GM12892 (cell line): ENCODE measurements at regions not wholly inside any gene's neighbourhood (a gene's known extent, or its start where the extent isn't known, plus 50 kb on each side); places are given as distances from the start of the nearest gene placed in this dataset.

Experiments used
- POLR2AphosphoS5 ChIP-seq: IDR thresholded peaks from 2 replicates; pipeline ENCODE4 v1.6.1; 2011; ENCODE audit warnings: low read depth, low read length, control low read depth
- TAF1 ChIP-seq: IDR thresholded peaks from 2 replicates; pipeline ENCODE4 v1.6.1; 2011; ENCODE audit warnings: low read depth, mild to moderate bottlenecking, control low read depth, low read length, borderline replicate concordance

- TF ChIP-seq POLR2AphosphoS5 (no peak), TAF1 (no peak)
Measured at GRCh38 chr1:4160181-4160580, 260.1 kb upstream of the C1orf174 start.
